ENCODE measurements at regions not wholly inside any gene's neighbourhood (a gene's known extent, or its start where the extent isn't known, plus 50 kb on each side); places are given as distances from the start of the nearest gene placed in this dataset.

GRCh38 chr1:57637155-57637554, 213.3 kb upstream of the DAB1 start:
- DNase-seq (ENCODE audit: extremely low read depth, low read depth): no peak
- no peak overlapping the region for H3K4me3 ChIP-seq (replicated peaks; ENCODE audit: low read depth, low read length)
- no peak for TF ChIP-seq CTCF (IDR thresholded peaks at IDR 0.05; ENCODE audit: low read depth, low read length, missing control alignments)

- no peak for DNase-seq (ENCODE audit: extremely low read depth, low read depth)
- no peak overlapping the region for H3K4me3 ChIP-seq (replicated peaks; ENCODE audit: low read depth, low read length)
- no peak for TF ChIP-seq CTCF (IDR thresholded peaks at IDR 0.05; ENCODE audit: low read depth, low read length, missing control alignments)
These were observed 210.0 kb upstream of the DAB1 start for GRCh38 chr1:57633881-57634280.

GRCh38 chr1:57633056-57633455, 209.2 kb upstream of the DAB1 start:
- no peak for DNase-seq (ENCODE audit: extremely low read depth, low read depth)
- TF ChIP-seq CTCF (IDR thresholded peaks at IDR 0.05; ENCODE audit: low read depth, low read length, missing control alignments): no peak

GRCh38 chr1:57632401-57632800, 208.5 kb upstream of the DAB1 start:
- TF ChIP-seq CTCF (IDR thresholded peaks at IDR 0.05; ENCODE audit: low read depth, low read length, missing control alignments): no peak
- DNase-seq (ENCODE audit: extremely low read depth, low read depth): no peak

More at GRCh38 chr1:57633056-57633455, 209.2 kb upstream of the DAB1 start:
- H3K4me3 ChIP-seq (replicated peaks; ENCODE audit: low read depth, low read length): no peak overlapping the region

GRCh38 chr1:57627612-57628011, 203.8 kb upstream of the DAB1 start:
- no peak for TF ChIP-seq CTCF (IDR thresholded peaks at IDR 0.05; ENCODE audit: low read depth, low read length, missing control alignments)
- H3K4me3 ChIP-seq (replicated peaks; ENCODE audit: low read depth, low read length): no peak overlapping the region
- DNase-seq (ENCODE audit: extremely low read depth, low read depth): no peak

More at GRCh38 chr1:57632401-57632800, 208.5 kb upstream of the DAB1 start:
- H3K4me3 ChIP-seq (replicated peaks; ENCODE audit: low read depth, low read length): no peak overlapping the region

- DNase-seq (ENCODE audit: extremely low read depth, low read depth): no peak
- no peak overlapping the region for H3K4me3 ChIP-seq (replicated peaks; ENCODE audit: low read depth, low read length)
- no peak for TF ChIP-seq CTCF (IDR thresholded peaks at IDR 0.05; ENCODE audit: low read depth, low read length, missing control alignments)
These were observed 200.1 kb upstream of the DAB1 start for GRCh38 chr1:57623791-57624538.

Measured in HFF-Myc (cell line).